K562 (cell line): ENCODE measurements at regions not wholly inside any gene's neighbourhood (a gene's known extent, or its start where the extent isn't known, plus 50 kb on each side); places are given as distances from the start of the nearest gene placed in this dataset.

ENCODE experiments used
- BDP1 ChIP-seq: IDR thresholded peaks from 3 replicates; pipeline ENCODE4 v1.6.1; 2011; ENCODE audit not compliant: insufficient read length, insufficient read depth
- E2F4 ChIP-seq: sonication (generic); formaldehyde crosslinking; IDR thresholded peaks from 2 replicates; pipeline ENCODE4 v1.8.0; 2022; ENCODE audit warnings: mild to moderate bottlenecking, low read depth, missing genetic modification reagents
- ETS1 ChIP-seq: conservative IDR thresholded peaks from 2 replicates; pipeline ENCODE4 v1.6.1; 2011; ENCODE audit warnings: low read depth, mild to moderate bottlenecking, low read length; ENCODE audit not compliant: control insufficient read depth
- GTF2B ChIP-seq: IDR thresholded peaks from 2 replicates; pipeline ENCODE4 v1.6.1; 2011; ENCODE audit not compliant: insufficient read length; ENCODE audit errors: extremely low read depth
- MAFF ChIP-seq: IDR thresholded peaks from 2 replicates; pipeline ENCODE4 v1.6.1; 2012; ENCODE audit warnings: low read length, improper control_type of control experiment
- PKNOX1 ChIP-seq: fragments of 450-650 bp; IDR thresholded peaks from 2 replicates; pipeline ENCODE4 v1.6.1; 2016
- POLR2A ChIP-seq: fragments of 450-650 bp; conservative IDR thresholded peaks from 2 replicates; pipeline ENCODE4 v1.6.1; 2016
- RBM34 ChIP-seq: fragments of 200-400 bp; formaldehyde crosslinking; IDR thresholded peaks from 2 replicates; pipeline ENCODE4 v1.6.1; 2018; ENCODE audit warnings: low read length, borderline replicate concordance; ENCODE audit not compliant: insufficient read depth
- SAP30 ChIP-seq: fragments of 200-600 bp; sonication (generic); IDR thresholded peaks from 2 replicates; pipeline ENCODE4 v1.6.1; 2012; ENCODE audit warnings: borderline replicate concordance, low read depth, mild to moderate bottlenecking, moderate library complexity, low read length, control low read depth, inconsistent platforms; ENCODE audit not compliant: insufficient read depth, poor library complexity, severe bottlenecking
- SNRNP70 ChIP-seq: fragments of 200-400 bp; formaldehyde crosslinking; optimal IDR thresholded peaks from 2 replicates; pipeline ENCODE3; 2017; ENCODE audit warnings: low read depth, low read length
- TBP ChIP-seq: optimal IDR thresholded peaks from 2 replicates; pipeline ENCODE3; 2011; ENCODE audit warnings: low read depth, low read length, improper control_type of control experiment
- TFAM ChIP-seq: fragments of 250-450 bp; sonication (Bioruptor Pico); conservative IDR thresholded peaks from 2 replicates; pipeline ENCODE4 v1.5.0; 2021; ENCODE audit warnings: mild to moderate bottlenecking, moderate library complexity
- ZBTB26 ChIP-seq: fragments of 450-650 bp; formaldehyde crosslinking; IDR thresholded peaks from 2 replicates; pipeline ENCODE4 v1.4.0; 2022; ENCODE audit warnings: missing genetic modification characterization
- ZNF512 ChIP-seq: IDR thresholded peaks from 2 replicates; pipeline ENCODE4 v1.6.1; 2016; ENCODE audit warnings: missing genetic modification characterization, missing compliant biosample characterization
- ZNF668 ChIP-seq: fragments of 250-450 bp; sonication (Bioruptor Pico); IDR thresholded peaks from 2 replicates; pipeline ENCODE4 v1.8.0; 2022; ENCODE audit warnings: mild to moderate bottlenecking, inconsistent platforms
- ZNF75A ChIP-seq: fragments of 450-650 bp; formaldehyde crosslinking; IDR thresholded peaks from 2 replicates; pipeline ENCODE4 v1.4.0; 2020; ENCODE audit warnings: mild to moderate bottlenecking
- ZNF77 ChIP-seq: fragments of 250-450 bp; sonication (Bioruptor Pico); IDR thresholded peaks from 2 replicates; pipeline ENCODE4 v1.5.0; 2020

GRCh38 chr11:69892986-69893555 is 73.9 kb upstream of the FGF3 start (continued):
- TF ChIP-seq SAP30 (no peak), ZNF668 (CRISPR knock-in tag) (no peak), BDP1 (no peak), ZNF77 (CRISPR knock-in tag) (no peak), GTF2B (no peak), POLR2A (no peak), TFAM (CRISPR knock-in tag) (no peak), ZBTB26 (CRISPR knock-in tag) (no peak), TBP (no peak), RBM34 (no peak), ZNF512 (tag) (no peak), MAFF (no peak), ETS1 (no peak), E2F4 (CRISPR knock-in tag) (no peak), SNRNP70 (no peak), PKNOX1 (no peak), ZNF75A (CRISPR knock-in tag) (no peak)
